GM23338 (cell line): ENCODE measurements at regions not wholly inside any gene's neighbourhood (a gene's known extent, or its start where the extent isn't known, plus 50 kb on each side); places are given as distances from the start of the nearest gene placed in this dataset.

Experiments used
- ATAC-seq: fragments of 200-7000 bp; cut with Tn5 transposase; 3 replicates; pipeline ENCODE4 v1.9.1; 2020
- DNase-seq: peaks from one replicate; pipeline ENCODE4 v3.0.0-alpha.2; 2015; ENCODE audit warnings: low spot score
- H2AFZ ChIP-seq: fragments of 200-600 bp; sonication (generic); 2 replicates; pipeline ENCODE4 v1.8.0; 2016; ENCODE audit warnings: antibody characterized with exemption, mild to moderate bottlenecking, moderate library complexity
- H3F3A ChIP-seq: fragments of 200-600 bp; sonication (generic); replicated peaks from 2 replicates; pipeline ENCODE4 v1.8.0; 2017; ENCODE audit warnings: antibody characterized with exemption, mixed run types, low read depth
- H3K27ac ChIP-seq: fragments of 200-600 bp; sonication (generic); 2 replicates; pipeline ENCODE4 v1.6.1; 2016; ENCODE audit warnings: low read depth
- H3K27me3 ChIP-seq: fragments of 200-600 bp; sonication (generic); 2 replicates; pipeline ENCODE4 v1.8.0; 2016; ENCODE audit warnings: mild to moderate bottlenecking, mixed run types, moderate library complexity; ENCODE audit not compliant: insufficient read depth
- H3K36me3 ChIP-seq: fragments of 200-600 bp; sonication (generic); 2 replicates; pipeline ENCODE4 v1.8.0; 2016; ENCODE audit warnings: mild to moderate bottlenecking; ENCODE audit not compliant: insufficient read depth
- H3K4me1 ChIP-seq: fragments of 200-600 bp; sonication (generic); 2 replicates; pipeline ENCODE4 v1.8.0; 2016; ENCODE audit warnings: mild to moderate bottlenecking, moderate library complexity; ENCODE audit not compliant: insufficient read depth
- H3K4me2 ChIP-seq: fragments of 200-600 bp; sonication (generic); 2 replicates; pipeline ENCODE4 v1.7.1; 2017; ENCODE audit warnings: mixed run types
- H3K4me3 ChIP-seq: fragments of 200-600 bp; sonication (generic); 2 replicates; pipeline ENCODE4 v1.6.1; 2016; ENCODE audit warnings: mixed run types
- H3K79me2 ChIP-seq: fragments of 200-600 bp; sonication (generic); replicated peaks from 2 replicates; pipeline ENCODE4 v1.8.0; 2017; ENCODE audit warnings: mild to moderate bottlenecking; ENCODE audit not compliant: insufficient read depth
- H3K9me2 ChIP-seq: fragments of 200-600 bp; sonication (generic); 2 replicates; pipeline ENCODE4 v1.8.0; 2017; ENCODE audit not compliant: insufficient read depth
- H4K20me1 ChIP-seq: fragments of 200-600 bp; sonication (generic); replicated peaks from 2 replicates; pipeline ENCODE4 v1.8.0; 2017; ENCODE audit warnings: mild to moderate bottlenecking; ENCODE audit not compliant: insufficient read depth
- H3K27ac Mint-ChIP-seq: 2 replicates; pipeline ENCODE4 v1.8.0; 2020; ENCODE audit warnings: inconsistent platforms, mild to moderate bottlenecking, moderate library complexity, mixed read lengths
- H3K27me3 Mint-ChIP-seq: 3 replicates; pipeline ENCODE4 v1.8.0; 2022; ENCODE audit warnings: low read depth, mild to moderate bottlenecking, moderate library complexity, mixed read lengths, inconsistent platforms; ENCODE audit not compliant: insufficient read depth, poor library complexity
- H3K36me3 Mint-ChIP-seq: 3 replicates; pipeline ENCODE4 v1.8.0; 2021; ENCODE audit warnings: low read depth, mild to moderate bottlenecking, inconsistent platforms, moderate library complexity, mixed read lengths
- H3K4me1 Mint-ChIP-seq: 3 replicates; pipeline ENCODE4 v1.8.0; 2020; ENCODE audit warnings: mild to moderate bottlenecking, inconsistent platforms, mixed read lengths
- H3K4me3 Mint-ChIP-seq: 3 replicates; pipeline ENCODE4 v1.8.0; 2021; ENCODE audit warnings: moderate library complexity, mild to moderate bottlenecking, inconsistent platforms, mixed read lengths
- H3K9me3 Mint-ChIP-seq: 3 replicates; pipeline ENCODE4 v1.8.0; 2020; ENCODE audit warnings: moderate library complexity, mild to moderate bottlenecking, inconsistent platforms, mixed read lengths
- EZH2 ChIP-seq: fragments of 200-600 bp; sonication (generic); IDR thresholded peaks from one replicate; pipeline ENCODE4 v1.8.0; 2017; ENCODE audit warnings: antibody characterized with exemption, mild to moderate bottlenecking, low read depth; ENCODE audit not compliant: unreplicated experiment
- NANOG ChIP-seq: IDR thresholded peaks from 2 replicates; pipeline ENCODE4 v1.6.1; 2016; ENCODE audit warnings: antibody characterized with exemption, borderline replicate concordance
- POLR2AphosphoS5 ChIP-seq: IDR thresholded peaks from 2 replicates; pipeline ENCODE4 v1.6.1; 2016; ENCODE audit warnings: antibody characterized with exemption, low read depth
- ZNF114 ChIP-seq: fragments of 250-450 bp; sonication (Bioruptor Pico); IDR thresholded peaks from 2 replicates; pipeline ENCODE4 v1.5.0; 2020; ENCODE audit warnings: mild to moderate bottlenecking, moderate library complexity
- ZNF331 ChIP-seq: fragments of 250-450 bp; sonication (Bioruptor Pico); IDR thresholded peaks from 2 replicates; pipeline ENCODE4 v1.5.0; 2020; ENCODE audit warnings: low read depth, mild to moderate bottlenecking, moderate library complexity
- ZNF462 ChIP-seq: fragments of 250-450 bp; sonication (Bioruptor Pico); IDR thresholded peaks from 2 replicates; pipeline ENCODE4 v1.5.0; 2020; ENCODE audit warnings: mild to moderate bottlenecking, moderate library complexity
- TF ChIP-seq, protein P1 (sequence below): IDR thresholded peaks from 2 replicates; pipeline ENCODE4 v1.6.1; 2016; ENCODE audit warnings: antibody characterized with exemption

- TF ChIP-seq ZNF462 (CRISPR knock-in tag) (no peak), NANOG (no peak), POLR2AphosphoS5 (no peak)
Observed at GRCh38 chr3:132211896-132212295, 105.3 kb upstream of the ACP3 start (continued).

DNA sequence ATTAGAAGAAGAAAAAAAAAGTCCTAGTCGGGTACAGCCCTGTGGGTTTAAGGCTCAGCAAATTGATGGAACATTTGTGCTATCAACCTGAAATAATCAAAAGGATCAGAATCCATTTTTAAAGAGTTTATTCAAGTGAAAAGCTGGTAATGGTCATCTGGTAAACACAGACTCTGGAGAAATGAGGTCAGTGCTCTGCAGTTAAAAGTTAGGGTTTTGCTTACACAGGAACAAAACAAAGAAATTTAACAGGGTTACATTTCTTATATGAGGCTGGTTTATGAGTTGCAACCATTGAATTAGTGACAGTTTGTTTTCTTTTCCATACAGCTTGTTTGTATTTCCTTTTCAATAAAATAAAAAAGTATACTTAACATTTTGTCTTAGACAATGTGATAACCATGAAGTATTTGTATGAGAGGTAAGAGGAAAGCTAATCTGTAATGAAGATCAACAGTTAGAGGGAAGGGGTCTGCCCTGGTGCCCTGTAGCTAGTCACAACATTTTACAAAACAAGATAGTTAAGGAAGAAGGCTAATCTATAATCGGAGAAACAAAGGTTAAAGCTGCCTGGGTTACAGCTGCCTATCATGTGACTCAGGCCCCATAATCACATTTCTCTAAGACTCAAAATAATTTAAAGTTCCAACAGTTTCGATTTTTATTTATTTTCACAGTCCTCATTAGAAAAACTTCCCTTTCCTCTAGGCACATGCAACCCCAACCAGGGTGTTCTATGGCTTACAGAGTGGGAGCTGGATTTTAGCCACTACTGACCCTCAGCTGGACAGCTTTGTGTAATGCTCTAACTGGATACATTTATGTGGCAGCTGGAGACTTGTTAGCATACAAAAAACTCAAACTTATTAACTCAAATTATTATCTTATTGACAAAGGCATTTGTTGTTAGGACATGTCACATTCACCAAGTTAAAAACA lies 98.1 kb upstream of the ACP3 start:
- Histone ChIP-seq H2AFZ (no peak overlapping the region), H3K4me2 (no peak overlapping the region), H3K9me2 (no peaks in the 10 kb centered on the region), H3K4me3 (no peak overlapping the region), H3K27ac (no peak overlapping the region), H3K27me3 (peaks cover 7% of the 10 kb centered on the region), H3F3A (no peaks in the 10 kb centered on the region), H3K4me1 (peaks cover 6% of the 10 kb centered on the region; the same call in 1 of the 2 replicates), H4K20me1 (no peaks in the 10 kb centered on the region), H3K79me2 (no peaks in the 10 kb centered on the region), H3K36me3 (no peaks in the 10 kb centered on the region)
- Mint-ChIP-seq H3K4me1 (peaks cover 13% of the 10 kb centered on the region), H3K36me3 (no peaks in the 10 kb centered on the region), H3K27me3 (peaks cover 8% of the 10 kb centered on the region), H3K27ac (no peak overlapping the region), H3K9me3 (no peaks in the 10 kb centered on the region), H3K4me3 (no peak overlapping the region)
- TF ChIP-seq, protein P1, sequence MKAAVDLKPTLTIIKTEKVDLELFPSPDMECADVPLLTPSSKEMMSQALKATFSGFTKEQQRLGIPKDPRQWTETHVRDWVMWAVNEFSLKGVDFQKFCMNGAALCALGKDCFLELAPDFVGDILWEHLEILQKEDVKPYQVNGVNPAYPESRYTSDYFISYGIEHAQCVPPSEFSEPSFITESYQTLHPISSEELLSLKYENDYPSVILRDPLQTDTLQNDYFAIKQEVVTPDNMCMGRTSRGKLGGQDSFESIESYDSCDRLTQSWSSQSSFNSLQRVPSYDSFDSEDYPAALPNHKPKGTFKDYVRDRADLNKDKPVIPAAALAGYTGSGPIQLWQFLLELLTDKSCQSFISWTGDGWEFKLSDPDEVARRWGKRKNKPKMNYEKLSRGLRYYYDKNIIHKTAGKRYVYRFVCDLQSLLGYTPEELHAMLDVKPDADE = no peak
- TF ChIP-seq ZNF114 (CRISPR knock-in tag) = no peak
- no peak for TF ChIP-seq EZH2
- TF ChIP-seq ZNF331 (CRISPR knock-in tag) = no peak
- no peak for TF ChIP-seq POLR2AphosphoS5
- ATAC-seq = no peak
- DNase-seq = no peak
